ENCODE measurements at regions not wholly inside any gene's neighbourhood (a gene's known extent, or its start where the extent isn't known, plus 50 kb on each side); places are given as distances from the start of the nearest gene placed in this dataset.

DNA sequence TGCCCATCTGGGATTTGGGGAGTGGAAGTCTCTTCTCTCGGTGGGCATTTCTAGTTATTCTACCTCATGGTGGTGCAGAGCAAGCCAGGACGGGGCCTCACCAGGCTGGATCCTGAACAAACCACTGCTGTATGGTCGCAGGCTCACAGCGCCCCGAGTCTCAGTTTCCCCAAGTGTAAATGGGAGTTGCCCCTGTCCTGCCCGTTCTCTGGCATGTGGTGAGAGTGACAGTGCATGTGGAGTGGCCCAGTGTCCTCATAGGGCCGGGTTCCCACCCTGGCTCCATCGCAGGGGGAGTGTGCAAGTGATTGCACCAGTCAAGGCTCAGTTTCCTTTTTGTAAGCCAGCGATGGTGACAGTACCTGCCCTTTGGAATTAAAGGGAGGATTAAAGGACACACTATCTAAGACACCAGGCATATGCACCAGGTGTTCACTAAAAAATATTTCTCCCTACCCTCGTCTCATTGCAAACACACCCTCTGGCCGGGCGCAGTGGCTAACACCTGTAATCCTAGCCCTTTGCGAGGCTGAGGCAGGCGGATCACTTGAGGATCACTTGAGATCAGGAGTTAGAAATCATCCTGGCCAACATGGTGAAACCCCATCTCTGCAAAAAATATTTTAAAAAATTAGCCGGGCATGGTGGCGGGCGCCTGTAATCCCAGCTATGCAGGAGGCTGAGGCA, 173.3 kb upstream of the MYCN start:
- no peaks in the 10 kb centered on the region for H3K27me3 ChIP-seq
- no peaks in the 10 kb centered on the region for H3K4me1 ChIP-seq
- no peak overlapping the region for H3K4me3 ChIP-seq
- no peak overlapping the region for H3K27ac ChIP-seq
- no peaks in the 10 kb centered on the region for H3K9me3 ChIP-seq
- H3K36me3 ChIP-seq = no peaks in the 10 kb centered on the region
- TF ChIP-seq POLR2A (IDR thresholded peaks at IDR 0.05) (no peak), CTCF (IDR thresholded peaks at IDR 0.05) (no peak)
- DNase-seq = peak in 1 of 3 donors; percentile 27

DNA sequence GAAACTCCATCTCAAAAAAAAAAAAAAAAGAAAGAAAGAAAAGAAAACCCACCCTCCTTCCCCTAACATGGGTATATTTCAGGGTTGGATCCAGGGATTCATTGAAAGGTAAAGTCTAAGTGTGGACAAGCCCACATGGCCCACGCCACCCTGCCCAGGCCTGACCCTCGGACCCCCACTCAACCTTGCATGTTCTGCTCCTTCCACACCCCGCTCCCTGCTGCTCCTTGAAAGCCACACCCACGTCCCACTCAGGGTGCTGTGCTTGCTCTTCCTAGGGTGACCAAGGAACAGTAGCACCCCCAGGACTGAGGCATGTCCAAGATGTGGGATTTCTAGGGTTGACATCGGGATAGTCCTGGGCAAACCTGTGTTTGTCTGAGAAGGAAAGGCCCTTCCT, 172.7 kb upstream of the MYCN start:
- no peaks in the 10 kb centered on the region for H3K4me1 ChIP-seq
- H3K4me3 ChIP-seq = no peak overlapping the region
- H3K27me3 ChIP-seq = no peaks in the 10 kb centered on the region
- no peak overlapping the region for H3K27ac ChIP-seq
- TF ChIP-seq CTCF (IDR thresholded peaks at IDR 0.05) (no peak), POLR2A (IDR thresholded peaks at IDR 0.05) (no peak)
- DNase-seq = peak in 1 of 3 donors; percentile 37
- no peaks in the 10 kb centered on the region for H3K9me3 ChIP-seq
- H3K36me3 ChIP-seq = no peaks in the 10 kb centered on the region

DNA sequence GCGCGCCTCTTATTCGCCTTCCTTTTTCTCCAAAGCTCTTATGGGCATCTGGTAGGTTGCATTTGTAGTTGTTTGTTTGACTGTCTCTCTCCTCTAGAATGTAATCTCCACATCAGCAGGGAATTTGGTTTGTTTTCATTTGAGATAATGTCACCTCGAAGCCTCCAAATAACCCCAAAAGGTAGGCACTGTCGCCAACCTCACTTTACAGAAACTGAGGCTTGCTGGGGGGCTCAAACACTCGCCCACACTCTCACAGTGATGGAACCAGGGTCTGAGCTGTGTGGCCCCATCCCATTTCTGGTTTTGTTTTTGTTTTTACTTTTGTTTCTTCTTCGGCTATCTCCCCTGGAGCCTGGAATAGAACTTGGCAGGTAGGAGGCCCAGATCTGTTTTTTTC, 172.2 kb upstream of the MYCN start:
- Histone ChIP-seq H3K9me3 (no peaks in the 10 kb centered on the region), H3K27me3 (no peaks in the 10 kb centered on the region), H3K4me1 (no peaks in the 10 kb centered on the region), H3K4me3 (no peak overlapping the region), H3K27ac (no peak overlapping the region), H3K36me3 (no peaks in the 10 kb centered on the region)
- TF ChIP-seq CTCF (IDR thresholded peaks at IDR 0.05) (no peak), POLR2A (IDR thresholded peaks at IDR 0.05) (no peak)
- peak in 1 of 3 donors; percentile 15 for DNase-seq

GRCh38 chr2:15768615-15769014, 171.7 kb upstream of the MYCN start:
- Histone ChIP-seq H3K27ac (no peak overlapping the region), H3K4me1 (no peaks in the 10 kb centered on the region), H3K36me3 (no peaks in the 10 kb centered on the region), H3K9me3 (no peaks in the 10 kb centered on the region), H3K4me3 (no peak overlapping the region), H3K27me3 (no peaks in the 10 kb centered on the region)
- no peak for DNase-seq
- TF ChIP-seq CTCF (IDR thresholded peaks at IDR 0.05) (no peak), POLR2A (IDR thresholded peaks at IDR 0.05) (no peak)

DNA sequence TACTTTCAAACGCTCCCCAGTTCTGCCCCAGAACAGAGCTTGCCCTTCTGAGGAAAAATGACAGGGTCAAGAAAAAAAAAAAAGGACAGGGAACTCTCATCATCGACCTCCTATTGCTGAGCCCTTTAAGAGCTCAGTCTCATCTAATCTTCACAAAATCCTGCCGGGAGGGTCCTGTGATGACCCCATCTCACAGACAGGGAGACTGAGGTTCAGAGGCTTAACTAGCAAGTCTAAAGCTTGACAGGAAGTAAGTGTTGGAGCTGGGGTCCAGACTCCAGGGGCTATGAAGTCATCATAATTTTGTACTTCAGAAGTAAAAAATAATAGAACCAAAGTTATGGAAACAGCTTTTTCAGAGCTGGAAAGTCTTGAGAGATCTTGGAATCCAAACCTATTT, 171.1 kb upstream of the MYCN start:
- Histone ChIP-seq H3K27ac (no peak overlapping the region), H3K4me3 (no peak overlapping the region), H3K27me3 (no peaks in the 10 kb centered on the region), H3K36me3 (no peaks in the 10 kb centered on the region), H3K9me3 (no peaks in the 10 kb centered on the region), H3K4me1 (no peaks in the 10 kb centered on the region)
- no peak for DNase-seq
- TF ChIP-seq CTCF (IDR thresholded peaks at IDR 0.05) = no peak

Data from Peyer's patch (tissue), 4 donors.